Kidney tubule cell (primary cell): ENCODE measurements at regions not wholly inside any gene's neighbourhood (a gene's known extent, or its start where the extent isn't known, plus 50 kb on each side); places are given as distances from the start of the nearest gene placed in this dataset.

Experiments used
- DNase-seq: peaks from one replicate; pipeline ENCODE4 v3.0.0-alpha.2; 2018; ENCODE audit warnings: low spot score

DNA sequence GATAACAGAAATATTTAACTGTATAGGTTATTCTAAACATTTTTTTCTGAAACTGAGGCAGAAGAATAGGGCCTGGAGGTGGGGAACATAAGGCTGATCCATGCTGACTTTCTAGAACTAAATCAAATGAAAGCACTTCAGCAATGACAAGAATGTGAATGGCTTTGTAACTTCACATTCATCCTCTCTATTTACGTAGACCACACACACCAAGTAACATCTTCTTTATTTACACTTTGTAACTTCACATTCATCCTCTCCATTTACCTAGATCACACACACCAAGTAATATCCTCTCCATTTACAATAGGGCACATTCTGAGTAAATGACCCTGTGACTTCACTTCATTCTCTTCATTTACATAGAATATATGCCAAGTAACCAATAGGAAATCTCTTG lies 251.8 kb upstream of the CDH9 start:
- DNase-seq = no peak

DNA sequence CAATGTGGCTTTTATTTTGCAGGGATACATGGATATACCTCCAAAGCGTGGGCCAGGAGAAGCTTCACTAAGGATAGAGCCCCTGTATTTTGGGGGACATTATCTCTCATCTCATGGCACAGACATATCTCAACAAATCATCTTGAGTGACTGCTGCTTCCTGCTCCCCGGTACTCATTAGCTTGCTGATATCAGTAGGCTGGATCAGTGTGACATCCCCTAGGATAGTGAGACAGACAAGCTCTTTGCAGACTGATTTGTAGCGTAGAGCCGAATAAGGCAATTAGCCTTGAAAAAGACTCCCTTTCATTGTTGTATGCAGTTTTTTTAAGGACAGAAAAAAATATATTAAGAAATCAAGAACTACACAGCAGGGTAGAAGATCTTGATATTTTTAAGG lies 237.7 kb upstream of the CDH9 start:
- DNase-seq = no peak

DNA sequence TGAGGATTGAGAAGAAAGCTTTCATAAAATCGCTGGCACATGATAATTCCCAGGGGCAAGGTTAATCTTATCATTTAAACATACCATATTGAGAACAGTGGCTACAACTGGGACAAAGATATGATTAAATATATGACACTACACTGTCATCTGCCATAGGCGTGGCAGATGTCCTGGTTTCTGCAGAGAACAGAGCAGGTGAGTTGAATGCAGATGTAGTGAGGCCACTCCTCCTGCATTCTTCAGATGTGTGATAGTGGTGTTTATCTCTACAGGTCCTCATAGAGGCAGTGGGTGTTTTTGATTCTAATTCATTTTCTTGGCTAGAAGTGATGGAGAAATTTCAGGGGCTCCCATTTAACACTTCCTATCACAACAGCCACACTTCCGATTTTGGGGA lies 237.0 kb upstream of the CDH9 start:
- DNase-seq = no peak

DNA sequence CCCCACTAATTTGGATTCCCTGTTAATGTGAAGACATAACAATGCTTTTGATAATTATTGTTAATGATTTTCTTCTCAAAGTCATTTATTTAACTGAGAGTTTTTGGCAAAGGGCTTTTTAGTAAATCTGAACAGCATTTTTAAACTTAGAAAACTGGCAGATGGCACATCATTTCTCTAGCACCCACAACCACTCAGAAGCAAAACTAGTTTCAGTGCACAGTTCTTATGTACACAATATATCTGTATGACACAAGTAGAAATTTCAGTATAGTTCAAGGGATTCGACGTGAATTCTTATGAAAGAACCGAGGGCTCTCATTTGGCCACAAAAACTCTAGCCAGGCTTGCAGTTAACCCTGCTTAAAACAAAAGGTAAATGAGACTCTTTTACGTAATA lies 231.4 kb upstream of the CDH9 start:
- no peak for DNase-seq

DNA sequence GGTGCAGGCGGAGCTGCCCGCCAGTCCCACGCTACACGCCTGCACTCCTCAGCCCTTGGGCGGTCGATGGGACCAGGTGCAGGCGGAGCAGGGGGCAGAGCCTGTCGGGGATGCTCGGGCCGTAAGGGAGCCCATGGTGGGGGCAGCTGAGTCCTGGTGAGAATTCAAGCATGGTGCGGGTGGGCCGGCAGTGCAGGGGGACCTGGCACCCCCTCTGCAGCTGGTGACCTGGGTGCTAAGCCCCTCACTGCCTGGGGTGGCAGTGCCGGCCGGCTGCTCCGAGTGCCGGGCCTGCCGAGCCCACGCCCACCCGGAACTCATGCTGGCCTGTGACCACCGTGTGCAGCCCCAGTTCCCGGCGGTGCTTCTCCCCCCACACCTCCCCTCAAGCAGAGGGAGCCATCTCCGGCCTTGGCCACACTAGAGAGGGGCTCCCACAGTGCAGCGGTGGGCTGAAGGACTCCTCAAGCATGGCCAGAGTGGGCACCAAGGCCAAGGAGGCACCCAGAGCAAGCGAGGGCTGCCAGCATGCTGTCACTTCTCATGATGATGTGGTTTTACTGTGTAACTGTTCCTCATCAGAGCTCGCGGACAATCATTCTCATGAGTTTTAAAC lies 228.9 kb upstream of the CDH9 start:
- DNase-seq = no peak

DNA sequence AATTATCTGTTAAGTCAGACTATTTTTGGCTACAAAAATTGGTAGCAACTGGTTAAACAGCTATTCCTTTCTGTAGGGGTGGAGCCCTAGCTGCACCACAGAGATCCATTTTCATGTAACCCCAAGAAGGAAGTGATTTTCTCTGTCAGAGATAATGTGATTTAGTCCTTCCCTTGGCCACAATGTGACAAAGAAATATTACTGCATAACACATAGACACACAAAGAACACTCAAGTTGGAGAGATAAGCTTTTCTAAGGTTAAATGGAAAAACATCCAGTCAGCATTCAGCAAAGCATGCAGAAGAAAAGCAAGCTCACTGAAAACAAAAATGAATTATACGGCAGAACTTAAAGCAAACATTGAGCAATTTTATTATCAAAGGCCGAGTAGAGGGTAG lies 227.8 kb upstream of the CDH9 start:
- DNase-seq = no peak

DNA sequence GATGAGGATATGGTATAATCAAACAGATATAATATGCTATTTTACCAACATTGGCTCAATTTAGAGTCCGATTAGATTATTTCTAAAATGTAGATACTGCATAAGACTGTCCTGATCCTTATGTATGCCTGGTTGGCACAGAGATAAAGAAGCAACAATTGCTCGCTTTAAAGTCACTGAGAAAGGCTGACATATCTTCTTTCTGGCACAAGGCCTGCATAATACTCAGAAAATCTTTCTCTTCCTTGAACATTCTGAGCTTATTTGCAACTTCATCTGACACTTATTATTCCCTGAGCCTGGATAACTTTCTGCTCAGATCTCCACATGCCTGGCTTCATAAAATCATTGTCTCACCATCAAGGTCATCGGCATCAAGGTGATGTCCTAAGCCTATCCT lies 219.3 kb upstream of the CDH9 start:
- no peak for DNase-seq

DNA sequence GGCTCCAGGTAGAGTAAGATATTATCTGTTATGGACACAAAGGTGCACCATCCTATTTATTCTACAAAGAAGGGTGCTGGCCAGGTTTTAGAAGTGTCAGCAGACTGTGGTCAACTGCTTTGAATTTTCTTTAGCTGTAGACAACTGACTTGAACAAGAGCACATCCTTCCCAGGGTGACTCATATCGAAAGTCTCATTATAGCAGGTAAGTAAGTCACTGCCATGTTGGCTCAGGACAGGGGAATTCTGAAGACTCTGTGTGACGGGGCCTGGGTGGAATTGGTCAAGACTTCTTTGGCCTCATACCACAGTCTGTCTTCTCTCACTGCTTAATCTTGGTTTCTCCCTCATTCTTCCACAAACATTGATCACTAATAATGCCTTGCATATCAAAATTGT lies 214.5 kb upstream of the CDH9 start:
- no peak for DNase-seq

DNA sequence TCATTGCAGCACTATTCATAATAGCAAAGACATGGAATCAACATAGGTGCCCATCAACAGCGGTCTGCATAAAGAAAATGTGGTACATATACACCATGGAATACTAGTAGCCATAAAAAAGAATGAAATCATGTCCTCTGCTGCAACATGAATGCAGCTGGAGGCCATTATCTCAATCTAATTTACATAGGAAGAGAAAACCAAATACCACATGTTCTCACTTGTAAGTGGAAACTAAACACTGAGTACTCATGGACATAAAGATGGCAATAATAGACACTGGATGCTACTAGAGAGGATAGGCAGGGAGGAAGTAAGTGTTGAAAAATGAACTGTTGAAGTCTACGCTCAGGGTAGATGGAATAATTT lies 203.9 kb upstream of the CDH9 start:
- DNase-seq = no peak

DNA sequence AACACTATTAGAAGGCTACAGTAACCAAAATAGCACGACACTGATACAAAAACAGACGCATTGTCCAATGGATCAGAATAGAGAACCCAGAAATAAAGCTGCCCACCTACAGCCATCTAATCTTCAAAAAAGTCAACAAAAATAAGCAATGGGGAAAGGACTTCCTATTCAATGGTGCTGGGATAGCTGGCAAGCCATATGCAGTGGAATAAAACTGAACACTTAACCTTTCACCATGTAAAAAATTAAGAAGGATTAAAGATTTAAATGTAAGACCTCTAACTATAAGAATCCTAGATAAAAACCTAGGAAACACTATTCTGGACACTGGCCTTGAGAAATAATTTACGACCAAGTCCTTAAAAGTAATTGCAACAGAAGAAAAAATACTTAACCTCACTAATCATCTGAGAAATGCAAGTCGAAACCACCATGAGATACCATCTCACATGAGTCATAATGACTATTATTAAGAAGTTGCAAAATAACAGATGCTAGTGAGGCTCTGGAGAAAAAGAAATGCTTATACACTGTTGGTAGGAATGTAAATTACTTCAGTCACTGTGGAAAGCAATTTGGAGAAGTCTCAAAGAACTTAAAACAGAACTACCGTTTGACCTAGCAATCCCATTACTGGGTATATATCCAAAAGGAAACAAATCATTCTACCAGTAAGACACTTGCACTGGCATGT lies 203.3 kb upstream of the CDH9 start:
- DNase-seq = peak; percentile 92

DNA sequence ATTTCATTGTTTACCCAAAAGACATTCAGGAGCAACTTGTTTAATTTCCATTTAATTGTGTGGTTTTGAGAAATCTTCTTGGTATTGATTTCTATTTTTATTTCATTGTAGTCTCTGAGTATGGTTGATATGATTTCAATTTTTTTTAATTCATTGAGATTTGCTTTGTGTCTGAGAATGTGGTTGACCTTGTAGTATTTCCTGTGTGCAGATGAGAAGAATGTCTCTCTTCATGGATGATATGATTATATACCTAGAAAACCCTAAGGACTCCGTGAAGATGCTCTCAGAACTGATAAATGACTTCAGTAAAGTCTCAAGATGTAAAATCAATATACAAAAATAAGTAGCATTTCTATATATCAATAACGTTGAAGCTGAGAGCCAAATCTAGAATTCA lies 202.4 kb upstream of the CDH9 start:
- peak; percentile 1 for DNase-seq

DNA sequence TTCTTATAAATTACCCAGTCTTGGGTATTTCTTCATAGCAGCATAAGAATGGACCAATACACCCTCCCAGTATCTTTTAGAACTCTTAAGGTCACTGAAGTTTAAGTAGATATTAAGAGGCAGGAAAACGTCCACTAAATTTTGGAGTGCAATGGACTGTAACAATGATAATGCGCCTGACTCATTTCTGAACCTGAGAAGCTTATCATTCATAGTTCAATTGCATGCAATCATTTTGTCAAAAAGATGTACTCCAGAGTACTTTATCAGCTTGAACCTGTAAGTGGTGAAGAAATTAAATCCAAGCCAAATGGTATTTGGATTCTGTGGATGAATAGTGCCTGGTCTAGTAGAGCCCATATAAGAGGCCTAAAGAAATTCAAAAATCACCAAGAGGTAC lies 196.5 kb upstream of the CDH9 start:
- DNase-seq = no peak

DNA sequence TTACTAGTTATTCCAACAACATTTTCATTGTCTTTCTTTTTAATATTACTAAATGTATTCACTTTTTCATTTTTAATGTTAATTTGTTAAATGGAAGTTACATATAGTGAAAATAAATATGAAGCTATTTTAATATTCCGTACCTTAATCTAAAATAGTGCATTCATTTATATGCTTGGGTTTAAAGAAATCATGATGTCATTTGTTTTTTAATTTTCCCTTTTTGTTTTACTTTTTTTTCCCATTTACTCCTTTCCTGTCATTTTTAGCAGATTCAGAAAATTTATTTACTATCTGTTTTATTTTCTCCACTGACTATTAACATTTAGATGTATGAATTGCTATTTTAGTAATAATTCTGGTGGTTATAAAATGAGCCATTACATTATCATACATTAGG lies 183.0 kb upstream of the CDH9 start:
- DNase-seq = no peak

DNA sequence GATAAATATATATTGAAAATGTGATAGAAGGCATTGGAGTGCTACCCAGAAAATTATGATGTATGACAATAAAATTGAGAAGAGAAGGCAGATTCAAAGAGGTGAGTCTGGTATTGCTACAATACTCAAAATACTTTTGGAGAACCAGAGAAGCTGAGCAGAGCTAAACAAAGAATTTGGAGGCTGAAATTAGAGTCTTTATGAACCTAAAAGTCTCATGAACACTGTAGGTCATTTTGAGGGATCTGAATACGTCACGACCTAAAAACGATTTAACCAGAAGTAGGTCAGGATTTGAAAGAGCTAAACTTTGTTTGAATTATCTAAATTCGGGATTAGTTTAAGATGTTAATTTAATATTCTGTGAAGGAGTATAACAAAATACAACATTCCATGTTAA lies 182.4 kb upstream of the CDH9 start:
- no peak for DNase-seq

DNA sequence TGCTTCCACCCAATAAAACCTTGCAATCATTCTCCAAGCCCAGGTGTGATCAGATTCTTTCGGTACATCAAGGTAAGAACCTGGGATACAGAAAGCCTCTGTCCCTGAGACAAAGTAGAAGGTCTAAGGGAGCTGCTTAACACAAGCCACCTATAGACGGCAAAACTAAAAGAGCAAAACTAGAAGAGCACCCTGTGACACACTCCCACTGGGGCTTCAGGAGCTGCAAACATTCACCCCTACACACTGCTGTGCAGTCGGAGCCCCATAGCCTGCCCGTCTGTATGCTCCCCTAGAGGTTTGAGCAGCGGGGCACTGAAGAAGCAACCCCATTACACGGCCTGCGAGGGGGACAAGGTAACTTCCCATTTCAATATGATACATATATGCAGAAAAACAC lies 179.6 kb upstream of the CDH9 start:
- DNase-seq = no peak

DNA sequence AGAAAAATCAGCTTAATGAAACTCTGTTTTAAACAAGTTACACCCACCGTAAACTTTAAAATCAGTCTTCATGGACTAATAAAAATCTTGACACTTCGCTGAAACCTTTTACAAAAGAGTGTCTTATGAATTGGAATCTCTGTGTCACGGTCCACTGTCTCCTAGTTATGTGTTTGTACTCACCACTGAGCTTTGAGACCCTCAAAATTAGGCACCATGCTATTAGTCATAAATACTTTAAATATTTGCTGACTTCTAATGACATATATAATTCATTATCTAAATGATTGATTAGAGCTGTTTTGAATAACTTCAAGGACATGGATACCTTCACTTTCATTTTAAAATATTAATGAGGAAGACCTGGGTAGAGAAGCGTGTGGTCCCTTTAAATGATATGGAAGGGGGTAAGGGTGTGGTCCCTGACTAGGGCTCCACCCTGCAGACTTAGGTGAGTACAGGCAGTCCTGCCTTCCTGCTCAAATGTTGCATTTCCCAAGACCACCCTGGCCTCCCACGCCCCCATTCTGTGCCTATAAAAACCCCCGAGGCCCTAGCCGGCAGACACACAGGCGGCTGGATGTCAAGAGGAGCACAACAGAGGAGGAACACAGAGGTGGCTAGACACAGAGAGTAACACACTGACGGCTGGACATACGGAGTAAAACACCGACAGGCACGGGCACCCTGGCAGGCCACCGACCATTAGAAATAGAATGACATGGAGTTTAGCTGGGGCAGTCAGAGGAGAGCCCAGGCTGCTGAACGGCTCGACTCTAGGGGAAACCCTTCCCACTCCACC lies 179.0 kb upstream of the CDH9 start:
- DNase-seq = peak; percentile 59

DNA sequence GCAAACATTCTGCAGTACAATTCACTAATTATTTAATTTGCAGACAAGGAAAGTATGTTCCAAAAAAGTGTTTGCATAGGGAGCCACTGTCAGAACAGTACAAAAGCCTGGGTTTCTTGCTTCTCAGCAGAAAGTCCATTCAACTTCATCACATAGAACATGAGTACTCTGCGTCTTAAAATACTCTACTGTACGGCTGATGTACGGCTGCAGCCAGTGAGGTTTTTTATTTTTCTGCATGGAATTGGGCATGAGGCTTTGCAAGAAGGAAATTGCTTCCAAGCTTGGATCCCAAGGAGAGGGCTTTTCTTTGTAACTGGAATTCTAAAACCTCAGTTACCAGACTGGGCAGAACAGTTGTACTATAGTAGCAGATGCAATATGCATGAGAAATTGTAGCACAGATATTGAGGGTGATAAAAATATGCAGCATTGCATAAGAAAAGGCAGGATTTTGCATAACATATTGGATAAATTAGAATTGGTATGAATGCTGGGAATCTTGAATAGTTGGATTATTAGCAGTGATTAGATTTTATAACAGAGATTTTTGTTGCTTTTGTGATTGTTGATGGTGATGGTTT lies 178.1 kb upstream of the CDH9 start:
- DNase-seq = no peak

DNA sequence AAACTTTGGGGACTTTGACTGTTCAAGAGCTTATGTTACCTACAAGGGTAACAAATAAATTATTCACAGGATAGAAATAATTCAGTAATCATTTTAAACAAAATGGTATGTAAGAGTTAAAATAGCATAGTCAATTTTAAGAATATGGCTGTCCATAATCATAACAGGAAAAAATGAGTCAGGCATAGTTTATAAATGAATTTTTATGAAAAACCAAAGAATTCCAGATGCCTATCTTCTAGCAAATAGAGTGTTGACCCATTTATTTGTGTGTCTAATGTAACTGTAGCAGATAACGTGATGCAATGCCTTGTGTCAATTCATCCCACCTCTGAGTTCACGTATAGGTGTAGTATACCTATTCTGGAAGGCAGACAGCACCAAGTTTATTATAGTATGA lies 169.7 kb upstream of the CDH9 start:
- DNase-seq = no peak

DNA sequence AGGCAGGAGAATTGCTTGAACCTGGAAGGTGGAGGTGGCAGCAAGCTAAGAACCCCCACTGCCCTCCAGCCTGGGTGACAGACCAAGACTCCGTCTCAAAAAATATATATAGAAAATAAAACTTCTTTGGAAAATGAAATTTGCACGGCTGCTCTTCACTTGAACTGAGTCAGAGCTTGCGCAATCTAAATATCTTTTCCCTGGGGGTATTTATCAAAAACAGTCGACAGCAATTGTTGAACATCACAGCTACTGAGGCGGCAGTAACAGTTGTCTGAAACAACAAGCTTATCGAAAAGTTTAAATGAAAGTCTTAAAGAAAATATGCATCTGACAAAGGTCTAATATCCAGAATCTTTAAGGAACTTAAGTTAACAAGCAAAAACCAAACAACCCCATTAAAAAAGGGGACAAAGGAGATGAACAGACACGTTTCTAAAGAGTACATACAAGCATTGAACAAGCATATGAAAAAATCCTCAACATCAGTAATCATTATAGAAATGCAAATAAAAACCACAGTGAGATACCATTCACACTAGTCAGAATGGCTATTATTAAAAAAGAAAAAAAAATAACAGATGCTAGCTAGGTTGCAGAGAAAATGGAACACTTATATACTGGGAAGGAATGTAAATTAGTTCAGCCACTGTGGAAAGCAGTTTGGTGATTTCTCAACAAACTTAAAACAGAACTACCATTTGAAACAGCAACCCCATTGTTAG lies 153.6 kb upstream of the CDH9 start:
- DNase-seq = no peak

DNA sequence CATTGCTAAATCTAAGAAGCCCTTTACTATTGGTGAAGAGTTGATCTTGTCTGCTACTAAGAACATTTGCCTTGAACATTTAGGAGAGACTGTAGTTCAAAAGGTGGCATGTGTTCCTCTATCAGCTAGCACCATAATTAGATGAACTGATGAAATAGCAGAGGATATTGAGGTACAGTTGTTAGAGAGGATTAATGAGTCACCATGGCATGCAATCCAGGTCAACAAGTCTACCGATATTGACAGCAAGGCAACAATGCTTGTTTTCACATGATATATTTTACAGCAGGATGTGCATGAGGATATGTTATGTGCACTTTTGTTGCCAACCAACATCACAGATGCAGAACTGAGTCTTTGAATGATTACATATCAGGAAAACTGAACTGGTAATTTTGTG lies 134.3 kb upstream of the CDH9 start:
- DNase-seq = no peak

DNA sequence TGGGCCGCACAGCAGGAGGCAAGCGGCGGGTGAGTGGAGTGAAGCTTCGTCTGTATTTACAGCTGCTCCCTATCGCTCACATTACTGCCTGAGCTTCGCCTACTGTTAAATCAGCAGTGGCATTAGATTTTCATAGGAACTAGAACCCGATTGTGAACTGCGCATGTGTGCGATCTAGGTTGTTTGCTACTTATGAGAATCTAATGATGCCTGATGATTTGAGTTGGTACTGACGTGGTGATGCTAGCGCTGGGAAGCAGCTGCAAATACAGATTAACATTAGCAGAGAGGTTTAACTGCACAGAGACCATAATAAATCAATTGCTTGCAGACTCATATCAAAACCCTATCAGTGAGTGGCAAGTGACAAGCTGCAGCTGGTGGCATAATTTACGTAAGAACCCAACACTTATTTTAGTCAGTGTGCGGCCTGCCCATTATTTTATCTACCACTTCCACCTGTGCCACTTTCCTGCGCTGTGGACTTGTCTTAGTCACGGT lies 133.4 kb upstream of the CDH9 start:
- no peak for DNase-seq

DNA sequence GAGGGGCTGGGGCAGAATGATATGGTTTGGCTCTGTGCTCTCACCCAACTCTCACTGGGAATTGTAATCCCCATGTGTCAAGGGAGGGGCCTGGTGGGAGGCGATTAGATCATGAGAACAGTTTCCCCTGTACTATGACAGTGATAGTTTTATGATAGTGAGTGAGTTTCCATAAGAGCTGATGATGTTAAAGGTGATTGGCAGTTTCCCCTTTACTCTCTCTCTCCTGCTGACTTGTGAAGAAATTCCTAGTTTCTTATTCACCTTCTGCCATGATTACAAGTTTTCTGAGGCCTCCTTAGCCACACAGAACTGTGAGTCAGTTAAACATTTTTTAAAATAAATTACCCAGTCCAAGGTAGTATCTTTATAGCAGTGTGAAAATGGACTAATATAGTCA lies 120.4 kb upstream of the CDH9 start:
- peak; percentile 22 for DNase-seq
